Right hindlimb (tissue), 1 donor: ENCODE measurements at regions not wholly inside any gene's neighbourhood (a gene's known extent, or its start where the extent isn't known, plus 50 kb on each side); places are given as distances from the start of the nearest gene placed in this dataset.
A peak's percentile ranks its signal among the peaks of the same experiment; 100 is the strongest.

Experiments
- DNase-seq: peaks from one replicate; pipeline ENCODE4 v3.0.0-alpha.2; 2018

GRCh38 chrX:34875204-34875603 is 67.4 kb upstream of the FAM47B start:
- peak; percentile 30 for DNase-seq

- no peak for DNase-seq
These were observed 65.2 kb upstream of the FAM47B start for GRCh38 chrX:34877436-34877835.

- DNase-seq = no peak
These were observed 63.2 kb upstream of the FAM47B start for GRCh38 chrX:34879346-34879745.

GRCh38 chrX:34879886-34880285 is 62.7 kb upstream of the FAM47B start:
- peak; percentile 21 for DNase-seq

- no peak for DNase-seq
These were observed 61.9 kb upstream of the FAM47B start for GRCh38 chrX:34880656-34881055.

GRCh38 chrX:34881671-34882070 is 60.9 kb upstream of the FAM47B start:
- no peak for DNase-seq

- DNase-seq = no peak
These were observed 57.8 kb upstream of the FAM47B start for GRCh38 chrX:34884817-34885216.

- DNase-seq = no peak
These were observed 56.6 kb upstream of the FAM47B start for GRCh38 chrX:34886011-34886410.

GRCh38 chrX:34891391-34891790 is 51.2 kb upstream of the FAM47B start:
- DNase-seq = no peak
